GM12878 (cell line): ENCODE measurements at regions not wholly inside any gene's neighbourhood (a gene's known extent, or its start where the extent isn't known, plus 50 kb on each side); places are given as distances from the start of the nearest gene placed in this dataset.

Experiments used
- ATAC-seq: fragments of 200-7000 bp; cut with Tn5 transposase; 3 replicates; pipeline ENCODE4 v1.9.1; 2020; ENCODE audit warnings: mild to moderate bottlenecking, moderate library complexity
- BruUV-seq: library from RNA; stranded (reverse); fragments of 400-500 nt; replicated peaks from 2 replicates; lab custom pipeline; 2021; lab: Mats Ljungman, UMichigan
- CTCF ChIA-PET: fragments of 300-600 bp; sonication (Branson Sonifier 250); formaldehyde crosslinking; extraction: SDS; loops from one replicate; lab custom pipeline; 2021; ENCODE audit warnings: inconsistent platforms; lab: Yijun Ruan, JAX
- POLR2A ChIA-PET: fragments of 350-600 bp; formaldehyde crosslinking; extraction: SDS; loops from one replicate; lab custom pipeline; 2021; ENCODE audit warnings: inconsistent platforms; lab: Charles Lee
- RAD21 ChIA-PET: fragments of 300-600 bp; sonication (Branson Sonifier 250); formaldehyde crosslinking; loops from one replicate; lab custom pipeline; 2023; ENCODE audit warnings: antibody characterized with exemption; ENCODE audit not compliant: unreplicated experiment; lab: Charles Lee
- SMC1A ChIA-PET: fragments of 300-600 bp; sonication (Branson Sonifier 250); formaldehyde crosslinking; loops from one replicate; lab custom pipeline; 2023; ENCODE audit not compliant: unreplicated experiment, uncharacterized antibody; lab: Charles Lee
- DNase-seq: peaks from one replicate; pipeline ENCODE4 v3.0.0-alpha.2; 2011; ENCODE audit warnings: low read depth, low spot score
- FAIRE-seq: peaks from 3 replicates; lab custom pipeline; 2011; peaks lifted over from hg19 to GRCh38; lab: Jason Lieb, UNC
- H2AFZ ChIP-seq: 2 replicates; pipeline ENCODE4 v1.6.0; 2011; ENCODE audit warnings: low read depth, low read length, control low read depth; ENCODE audit not compliant: control insufficient read depth
- H3K27ac ChIP-seq: 2 replicates; pipeline ENCODE4 v1.5.1; 2011; ENCODE audit warnings: control low read depth; ENCODE audit not compliant: control insufficient read depth, insufficient read depth
- H3K27me3 ChIP-seq, 2 experiments: replicated peaks in 1 of 2; 2 replicates each; pipeline versions ENCODE4 v1.6.0 to v1.6.1; 2011; ENCODE audit warnings: low read length in 1 of 2; ENCODE audit not compliant: control insufficient read depth in 2 of 2, insufficient read depth in 2 of 2
- H3K36me3 ChIP-seq, 2 experiments: 2 replicates each; pipeline ENCODE4 v1.5.1; 2011; ENCODE audit warnings: low read length in 1 of 2; ENCODE audit not compliant: control insufficient read depth in 2 of 2, insufficient read depth in 2 of 2
- H3K4me1 ChIP-seq: 2 replicates; pipeline ENCODE4 v1.6.1; 2011; ENCODE audit warnings: mild to moderate bottlenecking, low read length, moderate library complexity, mixed read lengths; ENCODE audit not compliant: control insufficient read depth, insufficient read depth
- H3K4me2 ChIP-seq: 2 replicates; pipeline ENCODE4 v1.6.0; 2011; ENCODE audit warnings: control low read depth; ENCODE audit not compliant: control insufficient read depth, insufficient read depth
- H3K4me3 ChIP-seq: fragments of 200-600 bp; sonication (generic); 2 replicates; pipeline ENCODE4 v1.5.1; 2016
- H3K79me2 ChIP-seq: 2 replicates; pipeline ENCODE4 v1.6.0; 2011; ENCODE audit warnings: low read length; ENCODE audit not compliant: control insufficient read depth, insufficient read depth
- H3K9ac ChIP-seq: 2 replicates; pipeline ENCODE4 v1.8.0; 2011; ENCODE audit warnings: low read length, control low read depth, mixed read lengths; ENCODE audit not compliant: control insufficient read depth, insufficient read depth
- H3K9me3 ChIP-seq: replicated peaks from 3 replicates; pipeline ENCODE4 v1.5.1; 2011; ENCODE audit warnings: mild to moderate bottlenecking, low read length; ENCODE audit not compliant: control insufficient read depth, insufficient read depth
- H4K20me1 ChIP-seq: 2 replicates; pipeline ENCODE4 v1.6.0; 2011; ENCODE audit not compliant: control insufficient read depth, insufficient read depth
- BCLAF1 ChIP-seq: fragments of 450-650 bp; IDR thresholded peaks from 2 replicates; pipeline ENCODE4 v1.6.1; 2017; ENCODE audit warnings: antibody characterized with exemption, mild to moderate bottlenecking, moderate library complexity
- EGR1 ChIP-seq, 2 experiments: IDR thresholded peaks; 1 replicate in 1 of 2; 2 replicates in 1 of 2; pipeline ENCODE4 v1.6.1; 2011 to 2012; ENCODE audit warnings: low read depth in 2 of 2, low read length in 2 of 2, borderline replicate concordance in 1 of 2, mild to moderate bottlenecking in 1 of 2, moderate library complexity in 1 of 2
- HDAC2 ChIP-seq: fragments of 200-600 bp; sonication (generic); IDR thresholded peaks from 2 replicates; pipeline ENCODE4 v1.6.1; 2017
- HDAC6 ChIP-seq: fragments of 200-600 bp; sonication (generic); IDR thresholded peaks from one replicate; pipeline ENCODE4 v1.8.0; 2017; ENCODE audit warnings: antibody characterized with exemption; ENCODE audit not compliant: unreplicated experiment
- JUND ChIP-seq: IDR thresholded peaks from 2 replicates; pipeline ENCODE4 v1.6.1; 2012; ENCODE audit warnings: low read depth, mild to moderate bottlenecking, low read length, improper control_type of control experiment, moderate library complexity
- MXI1 ChIP-seq: fragments of 150-350 bp; IDR thresholded peaks from 2 replicates; pipeline ENCODE4 v1.6.1; 2011; ENCODE audit warnings: low read depth, mild to moderate bottlenecking, inconsistent platforms, low read length, improper control_type of control experiment
- NFIC ChIP-seq: IDR thresholded peaks from 2 replicates; pipeline ENCODE4 v1.6.1; 2012; ENCODE audit warnings: low read depth, mild to moderate bottlenecking, inconsistent platforms, low read length, moderate library complexity
- PAX5 ChIP-seq: IDR thresholded peaks from 2 replicates; pipeline ENCODE4 v1.6.1; 2011; ENCODE audit warnings: low read depth, low read length, borderline replicate concordance
- RUNX3 ChIP-seq: IDR thresholded peaks from 2 replicates; pipeline ENCODE4 v1.6.1; 2012; ENCODE audit warnings: low read length, inconsistent platforms
- SPI1 ChIP-seq: IDR thresholded peaks from 2 replicates; pipeline ENCODE4 v1.6.1; 2011; ENCODE audit warnings: low read depth, mild to moderate bottlenecking, low read length, moderate library complexity, borderline replicate concordance; ENCODE audit not compliant: insufficient read depth
- WRNIP1 ChIP-seq: IDR thresholded peaks from 2 replicates; pipeline ENCODE4 v1.6.1; 2011; ENCODE audit warnings: low read depth, low read length, improper control_type of control experiment, borderline replicate concordance
- YBX1 ChIP-seq: fragments of 450-650 bp; IDR thresholded peaks from 2 replicates; pipeline ENCODE4 v1.6.1; 2016; ENCODE audit warnings: antibody characterized with exemption
- ZNF207 ChIP-seq: fragments of 450-650 bp; IDR thresholded peaks from 2 replicates; pipeline ENCODE4 v1.6.1; 2014; ENCODE audit warnings: antibody characterized with exemption, mild to moderate bottlenecking, borderline replicate concordance
- ZSCAN29 ChIP-seq: fragments of 450-650 bp; IDR thresholded peaks from 2 replicates; pipeline ENCODE4 v1.6.1; 2017; ENCODE audit warnings: mild to moderate bottlenecking, moderate library complexity
- WGBS: methylation state at CpG from one replicate; pipeline ENCODE4 v1.1.6; 2016; ENCODE audit warnings: low lambda C conversion rate; ENCODE audit not compliant: insufficient replicate concordance, insufficient coverage; ENCODE audit errors: missing lambda C conversion rate; 5-methylcytosine and 5-hydroxymethylcytosine counted together
- in situ Hi-C: fragments of 300-500 bp; cut with MboI; formaldehyde crosslinking; loops from 9 replicates; pipeline ENCODE4 v1.14.3; 2018; ENCODE audit warnings: mixed read lengths
- intact Hi-C: fragments of 100-400 bp; cut with micrococcal nuclease; formaldehyde crosslinking; loops from one replicate; pipeline ENCODE4 v1.14.2; 2022; ENCODE audit not compliant: unreplicated experiment

GRCh38 chr18:66951750-66952149, 347.9 kb upstream of the CDH19 start:
- RAD21 ChIA-PET = no interaction called here

More at GRCh38 chr18:66951750-66952149, 347.9 kb upstream of the CDH19 start:
- TF ChIP-seq RUNX3 (no peak), HDAC6 (no peak), BCLAF1 (no peak), ZNF207 (no peak), ZSCAN29 (no peak), WRNIP1 (no peak), NFIC (no peak), YBX1 (no peak), SPI1 (no peak), HDAC2 (no peak), PAX5 (no peak), MXI1 (no peak), EGR1 (IDR thresholded peaks at IDR 0.05; ENCODE audit: borderline replicate concordance in 1 of 2, low read depth in 2 of 2, low read length in 2 of 2) (no peak), JUND (no peak)
- TF ChIP-seq, all 136 proteins: peak for 0
- ATAC-seq (no peak), FAIRE-seq (no peak), DNase-seq (no peak)
- no peak overlapping the region for H3K4me2 ChIP-seq
- 0% methylated on average over 1 of the region's 1 CpG for WGBS
- H2AFZ ChIP-seq = no peak overlapping the region
- no peaks in the 10 kb centered on the region for H4K20me1 ChIP-seq
- H3K9ac ChIP-seq = no peak overlapping the region
- BruUV-seq = no TSS peak
- ChIA-PET SMC1A (interaction anchor here (0.6 kb wide), 1 partner anchor 48 kb away, joined by 4 read pairs; no protein-coding TSS in a partner anchor), POLR2A (interaction anchor here (1.0 kb wide), 1 partner anchor 10 kb away, joined by 6 read pairs; no protein-coding TSS in a partner anchor), CTCF (no interaction called here)
- H3K27me3 ChIP-seq = no peaks in the 10 kb centered on the region
- in situ Hi-C loops (no loop called here), intact Hi-C loops (no loop called here)
- H3K9me3 ChIP-seq = no peaks in the 10 kb centered on the region
- no peaks in the 10 kb centered on the region for H3K4me1 ChIP-seq
- H3K36me3 ChIP-seq = no peaks in the 10 kb centered on the region
- no peak overlapping the region for H3K4me3 ChIP-seq
- H3K79me2 ChIP-seq = no peaks in the 10 kb centered on the region
- H3K27ac ChIP-seq = no peak overlapping the region
